GM18519 (cell line): ENCODE measurements at regions not wholly inside any gene's neighbourhood (a gene's known extent, or its start where the extent isn't known, plus 50 kb on each side); places are given as distances from the start of the nearest gene placed in this dataset.
"Not testable (repeated sequence)": the region's sequence is repeated elsewhere in the genome, so short reads cannot be mapped to it uniquely, and the experiment has no call there.

Experiments used
- ATAC-seq: cut with Tn5 transposase; IDR thresholded peaks from one replicate; pipeline ENCODE4 v1.9.1; 2021; ENCODE audit warnings: mild to moderate bottlenecking, moderate library complexity; ENCODE audit not compliant: unreplicated experiment, low FRiP score

- no peak for ATAC-seq
Measured at GRCh38 chr15:62316413-62317060, 151.5 kb upstream of the C2CD4B start.

- no peak for ATAC-seq
Measured at GRCh38 chr15:62320259-62320658, 155.2 kb upstream of the C2CD4B start.

- ATAC-seq: no peak
Measured at GRCh38 chr15:62323353-62323890, 158.3 kb upstream of the C2CD4B start.

GRCh38 chr15:62324382-62324781, 159.3 kb upstream of the C2CD4B start:
- no peak for ATAC-seq

- ATAC-seq: no peak
Measured at GRCh38 chr15:62325597-62325996, 160.5 kb upstream of the C2CD4B start.

GRCh38 chr15:62326460-62327011, 161.5 kb upstream of the C2CD4B start:
- ATAC-seq: no peak

GRCh38 chr15:62327406-62327805, 162.3 kb upstream of the C2CD4B start:
- ATAC-seq: no peak

GRCh38 chr15:62332472-62332871, 167.4 kb upstream of the C2CD4B start:
- not testable (repeated sequence) for ATAC-seq

GRCh38 chr15:62334536-62334935, 169.5 kb upstream of the C2CD4B start:
- no peak for ATAC-seq

GRCh38 chr15:62337934-62338333, 172.8 kb upstream of the C2CD4B start:
- no peak for ATAC-seq

GRCh38 chr15:62338497-62338896, 173.4 kb upstream of the C2CD4B start:
- ATAC-seq: no peak

- no peak for ATAC-seq
Measured at GRCh38 chr15:62342959-62343358, 177.9 kb upstream of the C2CD4B start.

- ATAC-seq: no peak
Measured at GRCh38 chr15:62343397-62343796, 178.3 kb upstream of the C2CD4B start.

- ATAC-seq: peak; percentile 53
Measured at GRCh38 chr15:62344806-62345539, 179.9 kb upstream of the C2CD4B start.

GRCh38 chr15:62346168-62346567, 181.1 kb upstream of the C2CD4B start:
- ATAC-seq: no peak

- no peak for ATAC-seq
Measured at GRCh38 chr15:62348118-62348517, 183.0 kb upstream of the C2CD4B start.

GRCh38 chr15:62348623-62349022, 183.5 kb upstream of the C2CD4B start:
- no peak for ATAC-seq

GRCh38 chr15:62352817-62353216, 187.7 kb upstream of the C2CD4B start:
- ATAC-seq: no peak

GRCh38 chr15:62357431-62357830, 192.3 kb upstream of the C2CD4B start:
- no peak for ATAC-seq

- no peak for ATAC-seq
Measured at GRCh38 chr15:62359416-62359815, 194.3 kb upstream of the C2CD4B start.

- ATAC-seq: no peak
Measured at GRCh38 chr15:62360332-62361097, 195.4 kb upstream of the C2CD4B start.
